SH-SY5Y (cell line): ENCODE measurements at regions not wholly inside any gene's neighbourhood (a gene's known extent, or its start where the extent isn't known, plus 50 kb on each side); places are given as distances from the start of the nearest gene placed in this dataset.

Source experiments
- GATA2 ChIP-seq: IDR thresholded peaks from 2 replicates; pipeline ENCODE4 v1.6.1; 2011; ENCODE audit warnings: mild to moderate bottlenecking, low read depth, low read length
- GATA3 ChIP-seq: IDR thresholded peaks from 2 replicates; pipeline ENCODE4 v1.6.1; 2011; ENCODE audit warnings: low read depth, mild to moderate bottlenecking, low read length, moderate library complexity

GRCh38 chr1:38570657-38570975 is 289.0 kb downstream of the RRAGC start:
- no peak for TF ChIP-seq GATA2

- TF ChIP-seq GATA3 (no peak), GATA2 (no peak)
These were observed 289.5 kb downstream of the RRAGC start for GRCh38 chr1:38569932-38570656.

GRCh38 chr1:38568061-38568857 is 291.3 kb downstream of the RRAGC start:
- TF ChIP-seq GATA2 (no peak), GATA3 (no peak)

- TF ChIP-seq GATA2: no peak
- no peak for TF ChIP-seq GATA3
These were observed 292.2 kb downstream of the RRAGC start for GRCh38 chr1:38567401-38567800.

GRCh38 chr1:38565020-38565491 is 294.5 kb downstream of the RRAGC start:
- no peak for TF ChIP-seq GATA3
- no peak for TF ChIP-seq GATA2

GRCh38 chr1:38563942-38564735 is 295.4 kb downstream of the RRAGC start:
- TF ChIP-seq GATA2 (no peak), GATA3 (no peak)

GRCh38 chr1:38561725-38562124 is 297.8 kb downstream of the RRAGC start:
- no peak for TF ChIP-seq GATA2
- no peak for TF ChIP-seq GATA3

- TF ChIP-seq GATA2: no peak
These were observed 298.5 kb downstream of the RRAGC start for GRCh38 chr1:38561110-38561509.

- TF ChIP-seq GATA2 (no peak), GATA3 (no peak)
These were observed 299.1 kb downstream of the RRAGC start for GRCh38 chr1:38560457-38560856.

GRCh38 chr1:38559446-38560165 is 300.0 kb downstream of the RRAGC start:
- no peak for TF ChIP-seq GATA2
- TF ChIP-seq GATA3: no peak

- TF ChIP-seq GATA2 (no peak), GATA3 (no peak)
These were observed 300.8 kb downstream of the RRAGC start for GRCh38 chr1:38558500-38559445.

- TF ChIP-seq GATA2 (no peak), GATA3 (no peak)
These were observed 301.5 kb downstream of the RRAGC start for GRCh38 chr1:38558055-38558454.

GRCh38 chr1:38555594-38555993 is 304.0 kb downstream of the RRAGC start:
- no peak for TF ChIP-seq GATA2
- no peak for TF ChIP-seq GATA3

- TF ChIP-seq GATA2: no peak
- TF ChIP-seq GATA3: no peak
These were observed 304.4 kb downstream of the RRAGC start for GRCh38 chr1:38555130-38555529.
